BJ (cell line): ENCODE measurements at regions not wholly inside any gene's neighbourhood (a gene's known extent, or its start where the extent isn't known, plus 50 kb on each side); places are given as distances from the start of the nearest gene placed in this dataset.
"Not testable (repeated sequence)": the region's sequence is repeated elsewhere in the genome, so short reads cannot be mapped to it uniquely, and the experiment has no call there.

Source experiments
- CTCF ChIA-PET: fragments of 350-600 bp; formaldehyde crosslinking; extraction: SDS; loops from one replicate; lab custom pipeline; 2021; ENCODE audit warnings: antibody characterized with exemption, inconsistent platforms; lab: Yijun Ruan, JAX
- POLR2A ChIA-PET: fragments of 300-600 bp; sonication (Branson Sonifier 250); formaldehyde crosslinking; extraction: SDS; loops from one replicate; lab custom pipeline; 2021; ENCODE audit warnings: antibody characterized with exemption; lab: Charles Lee
- DNase-seq: peaks from one replicate; pipeline ENCODE4 v3.0.0-alpha.2; 2011; ENCODE audit warnings: low read depth
- H3K27me3 ChIP-seq: 2 replicates; pipeline ENCODE4 v1.6.0; 2011; ENCODE audit warnings: low read length; ENCODE audit not compliant: control insufficient read depth, insufficient read depth
- H3K36me3 ChIP-seq: 2 replicates; pipeline ENCODE4 v1.5.1; 2011; ENCODE audit warnings: low read length; ENCODE audit not compliant: control insufficient read depth, insufficient read depth
- H3K4me3 ChIP-seq: 2 replicates; pipeline ENCODE4 v1.5.1; 2011; ENCODE audit warnings: low read depth, mild to moderate bottlenecking, control low read depth, low read length
- CTCF ChIP-seq: IDR thresholded peaks from 2 replicates; pipeline ENCODE4 v1.5.1; 2011; ENCODE audit warnings: low read depth, mild to moderate bottlenecking, control low read depth, inconsistent platforms, low read length, moderate library complexity; ENCODE audit not compliant: insufficient read depth

DNA sequence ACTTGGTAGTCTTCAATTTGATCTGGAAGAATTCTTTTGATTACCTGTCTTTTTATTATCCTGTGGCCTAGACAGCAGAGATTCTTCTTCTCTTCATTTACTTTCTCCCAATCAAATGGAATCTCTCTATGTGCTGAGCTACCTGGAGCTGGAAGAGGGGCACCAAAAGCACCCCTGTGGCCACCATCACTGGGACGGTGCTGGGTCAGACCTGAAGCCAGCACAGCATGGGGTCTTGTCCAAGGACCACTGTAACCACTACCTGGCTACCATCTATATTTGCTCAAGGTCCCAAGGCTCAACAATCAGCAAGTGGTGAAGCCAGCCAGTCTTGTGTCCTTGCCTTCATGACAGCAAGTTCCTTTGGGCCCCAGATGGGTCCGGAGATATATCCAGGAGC is 186.6 kb downstream of the JRKL start:
- no peak for DNase-seq
- Histone ChIP-seq H3K36me3 (no peaks in the 10 kb centered on the region), H3K27me3 (no peaks in the 10 kb centered on the region), H3K4me3 (no peak overlapping the region)
- TF ChIP-seq CTCF, result no peak
- ChIA-PET POLR2A (no interaction called here), CTCF (no interaction called here)

- TF ChIP-seq CTCF, result no peak
- CTCF ChIA-PET, result no interaction called here
- DNase-seq, result no peak
- POLR2A ChIA-PET, result no interaction called here
- Histone ChIP-seq H3K36me3 (no peaks in the 10 kb centered on the region), H3K27me3 (no peaks in the 10 kb centered on the region), H3K4me3 (no peak overlapping the region)
Observed at GRCh38 chr11:96578379-96578778, 188.6 kb downstream of the JRKL start.

DNA sequence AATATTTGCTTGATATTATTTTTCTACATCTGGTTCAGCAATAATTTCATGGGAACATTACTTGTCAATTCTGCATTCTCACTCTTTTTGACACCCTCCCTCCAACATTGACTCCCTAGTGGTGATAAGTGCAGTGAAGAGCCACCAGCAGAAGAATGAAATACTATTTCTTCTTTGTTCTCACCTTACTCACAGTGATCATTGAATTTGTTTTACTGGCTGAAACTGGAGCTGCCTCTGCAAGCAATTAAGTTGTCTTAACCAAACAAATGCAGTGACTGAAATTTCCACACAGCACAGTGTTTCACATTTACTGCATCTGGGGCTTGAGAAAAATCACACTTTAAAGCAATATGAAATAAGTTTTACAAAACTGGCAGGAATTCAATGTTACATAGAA is 189.8 kb downstream of the JRKL start:
- TF ChIP-seq CTCF, result no peak
- ChIA-PET POLR2A (no interaction called here), CTCF (no interaction called here)
- Histone ChIP-seq H3K36me3 (no peaks in the 10 kb centered on the region), H3K27me3 (no peaks in the 10 kb centered on the region), H3K4me3 (no peak overlapping the region)
- DNase-seq, result no peak

GRCh38 chr11:96580476-96581040 is 190.7 kb downstream of the JRKL start:
- Histone ChIP-seq H3K4me3 (no peak overlapping the region), H3K27me3 (no peaks in the 10 kb centered on the region), H3K36me3 (no peaks in the 10 kb centered on the region)
- CTCF ChIA-PET, result no interaction called here
- TF ChIP-seq CTCF, result no peak
- DNase-seq, result no peak
- POLR2A ChIA-PET, result no interaction called here

DNA sequence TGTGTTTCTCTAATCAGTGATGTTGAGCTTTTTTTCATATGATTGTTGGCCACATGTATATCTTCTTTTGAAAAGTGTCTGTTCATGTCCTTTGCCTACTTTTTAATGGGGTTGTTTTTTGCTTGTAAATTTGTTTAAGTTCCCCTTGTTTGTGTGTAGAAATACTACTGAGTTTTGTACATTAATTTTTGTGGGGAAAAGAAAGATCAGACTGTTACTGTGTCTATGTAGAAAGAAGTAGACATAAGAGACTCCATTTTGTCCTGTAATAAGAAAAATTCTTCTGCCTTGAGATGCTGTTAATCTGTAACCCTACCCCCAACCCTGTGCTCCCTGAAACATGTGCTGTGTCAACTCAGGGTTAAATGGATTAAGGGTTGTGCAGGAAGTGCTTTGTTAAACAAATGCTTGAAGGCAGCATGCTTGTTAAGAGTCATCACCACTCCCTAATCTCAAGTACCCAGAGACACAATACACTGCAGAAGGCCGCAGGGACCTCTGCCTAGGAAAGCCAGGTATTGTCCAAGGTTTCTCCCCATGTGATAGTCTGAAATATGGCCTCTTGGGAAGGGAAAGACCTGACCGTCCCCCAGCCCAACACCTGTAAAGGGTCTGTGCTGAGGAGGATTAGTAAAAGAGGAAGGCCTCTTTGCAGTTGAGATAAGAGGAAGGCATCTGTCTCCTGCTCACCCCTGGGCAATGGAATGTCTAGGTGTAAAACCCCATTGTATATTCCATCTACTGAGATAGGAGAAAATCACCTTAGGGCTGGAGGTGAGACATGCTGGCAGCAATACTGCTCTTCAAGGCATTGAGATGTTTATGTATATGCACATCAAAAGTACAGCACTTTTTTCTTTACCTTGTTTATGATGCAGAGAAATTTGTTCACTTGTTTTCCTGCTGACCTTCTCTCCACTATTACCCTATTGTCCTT is 196.4 kb downstream of the JRKL start:
- POLR2A ChIA-PET, DNase-seq, H3K36me3 ChIP-seq, CTCF ChIA-PET, H3K27me3 ChIP-seq, H3K4me3 ChIP-seq: not testable (repeated sequence)

GRCh38 chr11:96588793-96589192 is 199.0 kb downstream of the JRKL start:
- DNase-seq, H3K4me3 ChIP-seq, POLR2A ChIA-PET, H3K36me3 ChIP-seq, H3K27me3 ChIP-seq, CTCF ChIA-PET: not testable (repeated sequence)
